H54 (cell line): ENCODE measurements at regions not wholly inside any gene's neighbourhood (a gene's known extent, or its start where the extent isn't known, plus 50 kb on each side); places are given as distances from the start of the nearest gene placed in this dataset.

ENCODE experiments used
- DNase-seq: peaks from one replicate; pipeline ENCODE4 v3.0.0; 2011; ENCODE audit warnings: low spot score, mixed read lengths; ENCODE audit not compliant: insufficient read length
- FAIRE-seq: peaks from 3 replicates; lab custom pipeline; 2011; peaks lifted over from hg19 to GRCh38; lab: Jason Lieb, UNC
- POLR2A ChIP-seq: IDR thresholded peaks from 2 replicates; pipeline ENCODE4 v1.6.1; 2011; ENCODE audit warnings: low read depth, mild to moderate bottlenecking, low read length

DNA sequence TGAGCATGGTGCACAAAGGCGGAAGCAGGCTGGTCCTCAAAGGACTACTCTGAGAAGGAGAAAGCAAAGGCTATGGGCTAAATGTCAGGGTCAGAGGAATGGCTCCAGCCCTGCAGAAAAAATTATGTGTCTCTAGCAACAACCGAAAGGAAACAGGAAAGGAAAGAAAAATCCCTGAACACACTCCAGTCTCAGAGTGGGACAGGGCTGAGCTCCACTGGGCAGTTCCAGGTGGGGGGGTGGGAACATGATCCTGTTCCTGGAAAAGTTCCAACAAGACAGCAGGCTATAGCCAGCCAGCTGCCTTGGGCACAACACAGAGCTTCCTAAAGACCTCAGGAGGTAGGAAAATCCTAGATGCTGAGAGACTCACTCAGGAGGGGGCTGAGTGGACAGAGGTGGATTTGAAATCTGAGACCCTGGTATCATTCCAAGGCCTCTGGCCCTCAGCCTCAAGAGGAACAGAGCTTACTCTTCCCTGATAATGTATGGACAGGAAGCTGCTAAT is 1088.2 kb downstream of the TBC1D22A start:
- DNase-seq: no peak
- no peak for TF ChIP-seq POLR2A
- no peak for FAIRE-seq

DNA sequence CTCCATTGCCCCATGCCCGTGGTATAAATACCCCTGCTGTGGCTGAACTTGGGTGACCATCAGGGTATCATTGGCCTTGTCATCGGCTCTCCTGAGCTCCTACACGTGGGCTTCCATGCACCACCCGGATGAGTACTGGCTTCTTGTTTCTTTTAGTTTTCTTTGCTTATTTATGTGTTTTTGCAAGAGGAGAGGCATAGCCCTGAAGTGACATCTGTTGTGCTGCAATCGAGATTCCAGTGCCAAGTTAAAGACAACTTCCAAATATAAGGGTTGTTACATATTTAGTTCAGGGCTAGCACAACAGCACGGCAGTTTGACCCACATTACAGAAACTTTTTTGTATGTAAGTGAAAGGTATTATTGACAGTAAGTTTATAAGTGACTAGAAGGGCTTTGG is 1087.1 kb downstream of the TBC1D22A start:
- no peak for TF ChIP-seq POLR2A
- DNase-seq (no peak), FAIRE-seq (no peak)

DNA sequence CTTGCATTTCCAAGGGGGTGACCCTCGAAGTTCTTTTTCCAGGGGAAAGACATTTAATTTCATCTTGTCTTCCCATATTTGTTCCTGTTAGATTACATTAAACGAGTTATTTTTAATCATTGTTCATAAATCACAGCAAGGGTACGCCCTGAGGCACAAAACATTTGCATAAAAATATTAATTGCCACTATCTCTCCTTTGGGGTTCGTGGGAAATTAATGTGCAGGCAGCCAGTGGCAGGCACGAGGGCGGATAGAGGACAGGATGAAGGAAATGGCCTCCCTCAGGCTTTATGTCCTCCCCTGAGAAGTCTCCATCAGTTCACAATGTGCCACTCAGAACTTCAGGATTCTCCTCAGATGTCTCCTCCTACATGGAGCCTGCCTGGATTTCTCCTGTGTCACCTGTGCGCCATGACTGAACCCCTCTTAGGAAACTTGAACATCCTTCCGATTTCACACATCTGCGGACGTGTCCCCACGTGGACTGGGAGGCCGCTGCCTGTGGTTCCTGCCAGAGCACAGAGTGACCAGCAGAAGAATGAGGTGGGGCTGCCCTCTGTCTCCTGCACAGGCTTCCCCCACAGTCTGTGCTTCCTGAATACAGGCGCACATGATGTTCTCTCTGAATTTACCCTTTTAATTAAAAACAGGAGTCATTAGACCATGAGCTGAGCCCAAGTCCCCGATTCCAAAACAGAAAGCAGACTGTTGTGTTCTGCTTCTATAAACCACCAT is 1085.9 kb downstream of the TBC1D22A start:
- no peak for FAIRE-seq
- no peak for TF ChIP-seq POLR2A
- DNase-seq: no peak

DNA sequence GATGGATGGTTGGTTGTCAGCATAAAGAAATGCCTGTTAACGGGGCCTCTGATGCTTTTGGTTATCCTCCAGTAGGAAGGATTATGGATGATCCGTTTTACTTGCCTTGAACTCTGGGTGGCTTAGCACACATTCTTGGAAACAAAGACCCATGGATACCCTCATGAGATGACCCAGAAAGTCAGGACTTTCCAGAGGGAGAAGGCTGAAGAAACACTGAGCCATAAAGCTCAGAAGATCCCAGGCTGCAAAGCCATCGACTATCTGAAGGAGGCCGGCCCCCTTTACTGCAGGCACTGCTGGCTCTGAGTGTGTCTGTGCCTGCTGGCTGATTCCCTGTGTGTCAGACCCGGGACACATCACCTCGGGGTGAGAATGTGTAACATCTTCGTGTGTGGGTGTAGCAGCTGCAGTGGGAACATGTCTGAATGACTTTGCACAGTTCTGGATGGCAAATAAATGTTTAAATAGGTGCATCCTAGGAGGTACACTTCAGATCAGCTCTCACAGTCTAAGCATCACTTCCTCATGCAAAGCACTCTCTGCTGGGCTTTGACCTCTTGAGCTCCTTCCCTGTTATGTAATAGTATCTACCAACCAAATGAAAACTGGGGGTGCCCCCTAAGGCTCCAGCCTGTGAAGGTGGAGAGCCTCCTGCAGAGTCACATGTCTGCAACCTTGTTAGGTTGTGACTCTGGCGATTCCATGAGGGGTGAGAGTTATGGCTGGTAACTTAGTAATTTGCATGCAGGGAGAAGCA is 1084.9 kb downstream of the TBC1D22A start:
- no peak for FAIRE-seq

DNA sequence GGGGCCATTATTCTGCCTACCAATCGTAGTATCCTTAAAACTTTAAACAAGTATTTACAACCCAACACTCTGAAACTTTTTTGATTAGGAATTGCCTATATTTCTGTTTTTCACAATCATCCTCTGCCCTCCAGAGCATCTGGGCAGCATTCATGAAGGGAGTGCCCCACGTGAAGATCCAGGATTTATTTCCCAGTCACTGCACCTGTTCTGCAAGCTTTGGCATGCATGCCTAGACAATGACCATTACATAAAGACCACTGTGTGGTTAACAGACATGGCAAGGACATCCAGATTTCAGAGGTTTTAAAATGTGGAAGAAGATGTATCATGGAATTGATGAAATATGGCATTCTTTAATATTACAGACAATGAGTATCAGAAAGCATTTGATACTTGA is 1083.8 kb downstream of the TBC1D22A start:
- FAIRE-seq (no peak), DNase-seq (no peak)

More for the DNA sequence above, 1084.9 kb downstream of the TBC1D22A start:
- no peak for TF ChIP-seq POLR2A
- DNase-seq: no peak

DNA sequence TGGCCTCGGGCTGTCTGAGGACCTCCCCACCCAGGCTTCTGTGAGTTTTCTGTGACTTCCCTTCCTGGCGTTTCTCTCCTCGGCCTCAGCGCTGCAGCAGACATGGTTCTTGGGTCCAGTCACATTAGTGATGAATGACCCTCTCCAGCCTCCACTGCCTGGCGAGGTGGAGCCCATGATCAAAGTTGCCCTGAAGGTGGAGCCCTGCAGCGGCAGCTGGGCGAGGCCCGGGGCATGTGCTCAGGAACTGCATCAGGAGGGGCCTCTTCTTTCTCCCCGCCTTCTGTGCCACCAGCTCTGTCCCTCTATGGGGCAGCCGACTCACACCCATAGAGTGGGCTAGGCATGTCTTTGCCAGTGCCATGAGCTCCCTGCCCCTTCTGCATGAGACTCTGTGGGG is 1079.7 kb downstream of the TBC1D22A start:
- no peak for DNase-seq
- no peak for FAIRE-seq
- TF ChIP-seq POLR2A: no peak

More for the DNA sequence above, 1083.8 kb downstream of the TBC1D22A start:
- TF ChIP-seq POLR2A: no peak

DNA sequence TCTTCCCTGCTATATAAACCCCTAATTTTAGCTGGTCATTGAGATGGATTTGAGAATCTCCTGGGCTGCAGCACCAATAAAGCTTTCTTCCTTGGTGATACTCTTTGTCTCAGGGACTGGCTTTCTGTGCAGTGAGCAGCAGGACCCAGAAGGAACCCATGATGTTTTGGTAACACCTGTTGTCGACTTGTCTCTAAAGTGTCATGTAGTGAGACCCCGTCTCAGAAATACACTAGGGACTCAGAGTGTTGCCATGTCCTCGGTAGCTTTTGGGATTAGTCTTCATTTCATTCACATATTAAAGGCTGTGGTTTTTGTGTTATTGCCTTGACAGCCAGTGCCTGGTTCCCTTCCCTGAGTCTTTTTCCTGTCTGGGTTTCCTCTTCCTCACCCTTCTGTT is 1078.7 kb downstream of the TBC1D22A start:
- no peak for FAIRE-seq
- no peak for TF ChIP-seq POLR2A
- DNase-seq: no peak

DNA sequence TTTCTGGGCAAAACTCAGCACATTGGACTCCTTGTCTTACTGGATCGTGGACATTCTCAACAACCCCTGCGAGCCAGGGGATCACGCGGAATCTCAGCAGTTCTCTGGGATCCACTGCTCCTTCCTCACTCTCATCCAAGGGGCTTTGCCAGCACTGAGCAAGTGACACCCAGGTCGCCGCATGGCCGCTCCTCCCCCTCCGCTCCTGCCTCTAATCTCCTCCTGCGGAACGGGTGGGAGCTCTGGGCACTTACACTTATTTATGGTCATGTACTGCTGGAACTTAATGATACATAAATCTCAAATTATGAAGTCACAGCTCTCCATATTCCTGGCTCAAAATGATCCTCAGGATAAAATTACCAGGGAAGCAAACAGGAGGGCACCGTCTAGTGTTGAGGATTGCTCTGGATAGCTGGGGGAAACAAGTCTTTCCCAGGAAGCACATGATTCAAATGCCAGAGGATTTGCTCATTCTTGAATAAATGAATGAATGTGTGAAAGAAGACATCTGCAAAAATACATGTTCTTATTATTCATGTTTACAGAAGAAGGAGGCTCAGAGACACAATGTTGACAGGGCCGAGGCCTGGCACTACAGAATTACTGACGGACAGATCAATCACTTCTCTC is 1077.3 kb downstream of the TBC1D22A start:
- no peak for TF ChIP-seq POLR2A
- FAIRE-seq (no peak), DNase-seq (no peak)

DNA sequence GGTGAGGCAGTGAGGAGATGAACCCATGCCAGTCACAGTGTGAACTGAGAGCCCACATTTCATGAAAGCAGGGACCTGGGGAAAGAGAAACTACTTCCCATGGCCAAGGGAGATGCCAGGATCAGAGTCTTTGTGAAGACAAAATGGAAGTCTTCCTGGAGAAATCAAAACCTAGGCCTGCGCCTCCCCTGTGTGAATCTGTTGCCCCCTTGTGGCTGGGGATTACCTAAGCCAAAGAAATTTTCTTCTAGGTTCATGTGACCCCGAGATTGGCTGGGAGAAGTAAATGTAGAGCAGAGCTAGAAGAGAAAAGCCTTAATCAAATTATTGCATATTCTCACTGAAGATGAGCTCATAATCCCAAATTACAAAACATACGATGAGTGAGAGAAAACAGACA is 1075.3 kb downstream of the TBC1D22A start:
- DNase-seq: peak; percentile 10
- TF ChIP-seq POLR2A: no peak
- no peak for FAIRE-seq

DNA sequence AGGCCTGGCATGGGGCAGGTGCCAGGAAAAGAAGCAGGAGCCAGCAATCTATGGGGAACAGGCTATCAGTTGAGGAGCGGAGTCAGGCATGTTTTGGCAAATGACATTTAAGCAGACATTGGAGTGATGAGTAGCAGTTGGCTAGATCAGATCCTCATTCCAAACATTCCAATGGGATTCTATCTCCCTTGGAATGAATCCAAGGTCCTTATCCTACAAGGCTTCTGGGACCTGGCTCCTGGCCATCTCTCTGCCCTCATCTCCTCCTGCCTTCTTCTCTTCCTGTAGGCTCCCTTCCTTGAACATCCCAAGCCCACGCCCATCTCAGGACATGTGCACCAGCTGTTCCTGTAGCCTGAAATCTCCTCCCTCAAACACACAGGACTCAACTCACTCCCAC is 1074.5 kb downstream of the TBC1D22A start:
- DNase-seq: peak; percentile 9
- TF ChIP-seq POLR2A: no peak
- FAIRE-seq: peak; percentile 71

DNA sequence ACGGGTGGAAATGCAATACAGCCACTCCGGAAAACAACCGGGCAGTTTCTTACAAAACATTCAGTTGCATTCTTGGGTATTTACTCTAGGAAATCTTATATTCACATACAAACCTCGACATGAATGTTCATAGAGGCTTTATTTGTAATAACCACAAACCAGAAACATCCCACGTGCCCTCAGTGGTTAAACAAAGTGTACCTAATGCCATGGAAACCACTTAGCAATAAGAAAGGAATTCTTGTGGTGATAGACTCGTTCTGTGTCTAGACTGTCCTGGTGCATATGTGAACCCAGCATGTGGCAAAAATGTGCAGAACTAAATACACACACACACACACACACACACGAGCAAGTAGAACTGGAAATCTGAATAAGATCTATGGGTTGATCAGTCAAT is 1073.3 kb downstream of the TBC1D22A start:
- FAIRE-seq (peak; percentile 96), DNase-seq (peak; percentile 38)
- no peak for TF ChIP-seq POLR2A

DNA sequence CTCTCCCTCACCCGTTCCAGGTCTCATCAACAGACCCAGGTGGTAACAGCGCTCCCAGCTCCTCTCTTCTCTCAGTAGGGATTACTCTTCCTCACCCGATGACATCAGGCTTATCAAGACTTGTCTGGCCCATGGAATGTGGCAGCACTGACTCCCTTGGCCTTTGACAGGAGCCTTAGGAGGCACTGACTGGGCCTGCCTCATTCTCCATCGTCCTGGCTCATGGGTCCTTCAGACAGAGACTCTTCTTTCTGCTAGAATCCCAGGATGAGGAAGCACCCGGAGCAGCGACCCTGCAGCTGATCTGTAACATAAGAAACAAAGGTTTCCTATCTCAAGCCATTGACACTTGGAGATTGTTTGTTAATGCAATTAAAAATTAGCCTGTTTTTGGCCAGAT is 1063.6 kb downstream of the TBC1D22A start:
- DNase-seq (no peak), FAIRE-seq (no peak)
- TF ChIP-seq POLR2A: no peak

DNA sequence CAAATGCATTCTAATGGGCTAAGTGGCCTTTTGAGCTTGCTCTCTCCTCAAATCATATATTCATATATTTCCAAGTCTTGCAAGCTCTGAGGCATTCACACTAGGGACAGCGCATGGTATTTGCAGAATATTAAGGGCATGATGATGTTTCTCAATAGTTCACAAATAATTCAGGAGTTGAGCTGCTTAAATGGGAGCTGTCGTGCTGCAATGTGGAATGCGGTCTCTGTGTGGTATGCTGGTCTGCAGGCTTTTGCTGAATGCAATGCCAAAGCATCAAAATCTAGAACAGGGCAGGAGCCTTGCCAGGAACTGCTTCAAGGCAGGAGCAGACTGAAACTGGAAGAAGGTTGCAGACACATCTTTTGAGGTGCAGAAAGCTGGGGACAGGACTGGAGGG is 1060.0 kb downstream of the TBC1D22A start:
- no peak for FAIRE-seq
- no peak for DNase-seq
- no peak for TF ChIP-seq POLR2A

DNA sequence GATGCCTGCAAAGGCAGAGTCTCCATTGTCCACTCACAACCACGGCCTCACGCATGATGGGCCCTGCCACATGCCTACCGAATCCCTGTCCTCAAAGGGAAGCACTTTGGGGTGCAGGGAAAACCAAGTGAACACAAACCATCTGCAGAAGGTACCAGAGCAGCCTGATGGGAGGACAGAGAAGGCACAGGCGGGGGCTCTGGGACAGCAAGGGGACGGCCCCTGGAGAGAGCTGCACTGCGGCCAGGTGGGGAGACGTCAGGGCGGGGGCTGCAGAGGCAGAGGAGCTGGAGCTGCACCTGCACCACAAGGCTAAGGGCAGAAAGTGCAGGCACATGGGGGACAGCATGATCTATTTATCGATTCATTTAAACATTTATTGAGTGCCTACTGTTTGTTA is 1056.0 kb downstream of the TBC1D22A start:
- DNase-seq (no peak), FAIRE-seq (no peak)
- TF ChIP-seq POLR2A: no peak
